ENCODE measurements at regions not wholly inside any gene's neighbourhood (a gene's known extent, or its start where the extent isn't known, plus 50 kb on each side); places are given as distances from the start of the nearest gene placed in this dataset.

DNA sequence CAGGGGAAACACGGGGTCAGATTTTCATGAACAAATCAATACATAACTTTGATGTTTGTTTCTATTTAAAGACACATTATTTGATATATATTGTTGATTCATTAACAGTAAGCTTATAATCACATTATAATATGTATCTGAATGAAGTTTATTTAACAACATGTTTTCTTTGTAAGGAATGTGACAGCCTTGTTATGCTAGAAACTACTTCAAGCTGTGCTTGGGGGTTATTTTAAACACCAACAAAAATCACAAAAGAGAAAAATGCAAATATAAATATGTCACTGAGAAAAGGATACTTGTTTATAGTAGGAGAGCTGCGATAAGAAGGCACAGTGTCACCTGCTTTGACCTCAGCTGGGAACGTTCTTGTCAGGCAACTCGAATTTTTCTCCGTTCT, 354.6 kb upstream of the AGA start:
- Histone ChIP-seq H2BK12ac (ENCODE audit: low read length) (no peak overlapping the region), H3K18ac (ENCODE audit: low read length) (no peak overlapping the region), H3K14ac (ENCODE audit: low read length) (no peak overlapping the region), H3K9me3 (ENCODE audit: insufficient read depth, low read depth, low read length) (no peaks in the 10 kb centered on the region), H3K36me3 (ENCODE audit: control insufficient read depth in 1 of 2, insufficient read depth in 2 of 2, low read length in 2 of 2) (no peaks in the 10 kb centered on the region), H3K79me2 (ENCODE audit: control insufficient read depth, insufficient read depth, low read length, poor library complexity) (no peaks in the 10 kb centered on the region), H3K4me3 (ENCODE audit: low read depth, low read length) (no peak overlapping the region), H4K91ac (ENCODE audit: low read depth, low read length) (no peak overlapping the region), H2BK120ac (ENCODE audit: insufficient read depth, low read length, poor library complexity) (no peak overlapping the region), H3K23ac (ENCODE audit: low read length) (no peak overlapping the region), H2BK5ac (ENCODE audit: low read depth, low read length, poor library complexity) (no peak overlapping the region), H3K27ac (ENCODE audit: low read depth, low read length) (no peak overlapping the region), H3K4ac (ENCODE audit: low read depth, low read length) (no peak overlapping the region), H3K4me1 (ENCODE audit: control insufficient read depth in 1 of 2, insufficient read depth in 2 of 2, low read length in 2 of 2) (no peaks in the 10 kb centered on the region), H3K79me1 (ENCODE audit: low read length) (no peaks in the 10 kb centered on the region), H4K8ac (ENCODE audit: low read depth, low read length) (no peak overlapping the region), H2AFZ (ENCODE audit: insufficient read depth, low read length, poor library complexity) (no peak overlapping the region), H3K9ac (ENCODE audit: low read length) (no peak overlapping the region), H2AK5ac (ENCODE audit: low read length) (no peak overlapping the region), H3K27me3 (ENCODE audit: insufficient read depth, low read length) (no peaks in the 10 kb centered on the region), H3K4me2 (ENCODE audit: low read length) (no peak overlapping the region), H4K12ac (ENCODE audit: low read depth, low read length) (no peak overlapping the region)
- DNase-seq: no peak
- WGBS (ENCODE audit: extremely low coverage, insufficient coverage, insufficient read length): no CpG with 5 or more reads among the region's 5 CpGs

- no CpG with 5 or more reads among the region's 1 CpG for whole genome bisulfite sequencing (ENCODE audit: extremely low coverage, insufficient coverage, insufficient read length)
These were observed 355.9 kb upstream of the AGA start for GRCh38 chr4:177798161-177798560.

GRCh38 chr4:177802162-177802561, 359.9 kb upstream of the AGA start:
- no peak overlapping the region for H2BK12ac ChIP-seq (ENCODE audit: low read length)
- no peak overlapping the region for H3K18ac ChIP-seq (ENCODE audit: low read length)
- H3K79me2 ChIP-seq (ENCODE audit: control insufficient read depth, insufficient read depth, low read length, poor library complexity): no peaks in the 10 kb centered on the region
- H4K91ac ChIP-seq (ENCODE audit: low read depth, low read length): no peak overlapping the region
- H3K4me1 ChIP-seq (ENCODE audit: control insufficient read depth in 1 of 2, insufficient read depth in 2 of 2, low read length in 2 of 2): no peaks in the 10 kb centered on the region
- H3K4me2 ChIP-seq (ENCODE audit: low read length): no peak overlapping the region
- H3K27ac ChIP-seq (ENCODE audit: low read depth, low read length): no peak overlapping the region
- H3K9ac ChIP-seq (ENCODE audit: low read length): no peak overlapping the region
- no peak overlapping the region for H3K4me3 ChIP-seq (ENCODE audit: low read depth, low read length)
- H2BK5ac ChIP-seq (ENCODE audit: low read depth, low read length, poor library complexity): no peak overlapping the region
- no peaks in the 10 kb centered on the region for H3K9me3 ChIP-seq (ENCODE audit: insufficient read depth, low read depth, low read length)
- no CpG with 5 or more reads among the region's 1 CpG for WGBS (ENCODE audit: extremely low coverage, insufficient coverage, insufficient read length)
- no peak overlapping the region for H4K12ac ChIP-seq (ENCODE audit: low read depth, low read length)
- H4K8ac ChIP-seq (ENCODE audit: low read depth, low read length): no peak overlapping the region
- H3K36me3 ChIP-seq (ENCODE audit: control insufficient read depth in 1 of 2, insufficient read depth in 2 of 2, low read length in 2 of 2): no peaks in the 10 kb centered on the region
- no peak overlapping the region for H2BK120ac ChIP-seq (ENCODE audit: insufficient read depth, low read length, poor library complexity)
- H3K27me3 ChIP-seq (ENCODE audit: insufficient read depth, low read length): no peaks in the 10 kb centered on the region
- no peak overlapping the region for H3K4ac ChIP-seq (ENCODE audit: low read depth, low read length)
- H3K23ac ChIP-seq (ENCODE audit: low read length): no peak overlapping the region
- no peak overlapping the region for H3K14ac ChIP-seq (ENCODE audit: low read length)
- no peak overlapping the region for H2AK5ac ChIP-seq (ENCODE audit: low read length)
- H2AFZ ChIP-seq (ENCODE audit: insufficient read depth, low read length, poor library complexity): no peak overlapping the region
- no peak for DNase-seq
- H3K79me1 ChIP-seq (ENCODE audit: low read length): no peaks in the 10 kb centered on the region

More at GRCh38 chr4:177798161-177798560, 355.9 kb upstream of the AGA start:
- H3K27me3 ChIP-seq (ENCODE audit: insufficient read depth, low read length): no peaks in the 10 kb centered on the region
- no peak overlapping the region for H2BK5ac ChIP-seq (ENCODE audit: low read depth, low read length, poor library complexity)
- H3K27ac ChIP-seq (ENCODE audit: low read depth, low read length): no peak overlapping the region
- no peak overlapping the region for H3K4me2 ChIP-seq (ENCODE audit: low read length)
- no peaks in the 10 kb centered on the region for H3K9me3 ChIP-seq (ENCODE audit: insufficient read depth, low read depth, low read length)
- H4K8ac ChIP-seq (ENCODE audit: low read depth, low read length): no peak overlapping the region
- no peak for DNase-seq
- H2AFZ ChIP-seq (ENCODE audit: insufficient read depth, low read length, poor library complexity): no peak overlapping the region
- H4K91ac ChIP-seq (ENCODE audit: low read depth, low read length): no peak overlapping the region
- no peak overlapping the region for H3K9ac ChIP-seq (ENCODE audit: low read length)
- H3K79me2 ChIP-seq (ENCODE audit: control insufficient read depth, insufficient read depth, low read length, poor library complexity): no peaks in the 10 kb centered on the region
- H3K79me1 ChIP-seq (ENCODE audit: low read length): no peaks in the 10 kb centered on the region
- no peak overlapping the region for H2AK5ac ChIP-seq (ENCODE audit: low read length)
- no peaks in the 10 kb centered on the region for H3K4me1 ChIP-seq (ENCODE audit: control insufficient read depth in 1 of 2, insufficient read depth in 2 of 2, low read length in 2 of 2)
- no peak overlapping the region for H3K18ac ChIP-seq (ENCODE audit: low read length)
- H4K12ac ChIP-seq (ENCODE audit: low read depth, low read length): no peak overlapping the region
- no peak overlapping the region for H2BK120ac ChIP-seq (ENCODE audit: insufficient read depth, low read length, poor library complexity)
- H2BK12ac ChIP-seq (ENCODE audit: low read length): no peak overlapping the region
- H3K4ac ChIP-seq (ENCODE audit: low read depth, low read length): no peak overlapping the region
- H3K36me3 ChIP-seq (ENCODE audit: control insufficient read depth in 1 of 2, insufficient read depth in 2 of 2, low read length in 2 of 2): no peaks in the 10 kb centered on the region
- H3K23ac ChIP-seq (ENCODE audit: low read length): no peak overlapping the region
- H3K14ac ChIP-seq (ENCODE audit: low read length): no peak overlapping the region
- H3K4me3 ChIP-seq (ENCODE audit: low read depth, low read length): no peak overlapping the region

DNA sequence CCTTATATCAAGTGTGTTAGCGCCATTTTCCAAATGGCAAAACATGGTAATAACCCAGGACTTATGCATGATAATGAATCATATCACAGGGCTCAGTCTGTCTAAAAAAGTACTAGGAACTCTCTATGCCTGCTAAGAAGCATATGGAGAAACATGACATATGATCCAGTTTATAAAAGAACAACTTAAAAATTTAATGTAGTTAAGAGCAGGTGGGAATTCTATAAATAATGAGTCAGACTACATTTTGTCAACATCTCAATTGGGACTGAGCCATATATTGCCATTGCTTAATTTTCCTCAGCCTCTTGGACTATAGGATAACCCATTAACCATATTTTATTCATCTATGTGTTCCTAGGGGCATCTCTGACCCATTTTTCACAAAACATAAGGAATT, 360.4 kb upstream of the AGA start:
- Histone ChIP-seq H2AK5ac (ENCODE audit: low read length) (no peak overlapping the region), H3K4me1 (ENCODE audit: control insufficient read depth in 1 of 2, insufficient read depth in 2 of 2, low read length in 2 of 2) (no peaks in the 10 kb centered on the region), H3K79me2 (ENCODE audit: control insufficient read depth, insufficient read depth, low read length, poor library complexity) (no peaks in the 10 kb centered on the region), H3K9me3 (ENCODE audit: insufficient read depth, low read depth, low read length) (no peaks in the 10 kb centered on the region), H4K12ac (ENCODE audit: low read depth, low read length) (no peak overlapping the region), H3K9ac (ENCODE audit: low read length) (no peak overlapping the region), H3K36me3 (ENCODE audit: control insufficient read depth in 1 of 2, insufficient read depth in 2 of 2, low read length in 2 of 2) (no peaks in the 10 kb centered on the region), H3K4ac (ENCODE audit: low read depth, low read length) (no peak overlapping the region), H2BK120ac (ENCODE audit: insufficient read depth, low read length, poor library complexity) (no peak overlapping the region), H2BK5ac (ENCODE audit: low read depth, low read length, poor library complexity) (no peak overlapping the region), H2BK12ac (ENCODE audit: low read length) (no peak overlapping the region), H2AFZ (ENCODE audit: insufficient read depth, low read length, poor library complexity) (no peak overlapping the region), H3K4me3 (ENCODE audit: low read depth, low read length) (no peak overlapping the region), H4K8ac (ENCODE audit: low read depth, low read length) (no peak overlapping the region), H3K4me2 (ENCODE audit: low read length) (no peak overlapping the region), H3K18ac (ENCODE audit: low read length) (no peak overlapping the region), H3K23ac (ENCODE audit: low read length) (no peak overlapping the region), H3K27ac (ENCODE audit: low read depth, low read length) (no peak overlapping the region), H3K14ac (ENCODE audit: low read length) (no peak overlapping the region), H3K27me3 (ENCODE audit: insufficient read depth, low read length) (no peaks in the 10 kb centered on the region), H4K91ac (ENCODE audit: low read depth, low read length) (no peak overlapping the region), H3K79me1 (ENCODE audit: low read length) (no peaks in the 10 kb centered on the region)
- DNase-seq: no peak
- WGBS (ENCODE audit: extremely low coverage, insufficient coverage, insufficient read length): no CpG with 5 or more reads among the region's 1 CpG
